ENCODE measurements at regions not wholly inside any gene's neighbourhood (a gene's known extent, or its start where the extent isn't known, plus 50 kb on each side); places are given as distances from the start of the nearest gene placed in this dataset.

GRCh38 chr18:5606951-5607350 lies 63.2 kb upstream of the EPB41L3 start:
- no peak overlapping the region for H3K4me3 ChIP-seq (ENCODE audit: low read depth, low read length)
- DNase-seq (ENCODE audit: low read depth): no peak

- no peak overlapping the region for H3K4me3 ChIP-seq (ENCODE audit: low read depth, low read length)
- DNase-seq (ENCODE audit: low read depth): no peak
Observed at GRCh38 chr18:5604778-5605177, 61.0 kb upstream of the EPB41L3 start.

GRCh38 chr18:5603153-5603552 lies 59.4 kb upstream of the EPB41L3 start:
- DNase-seq (ENCODE audit: low read depth): no peak

GRCh38 chr18:5601188-5601624 lies 57.4 kb upstream of the EPB41L3 start:
- no peak overlapping the region for H3K4me3 ChIP-seq (ENCODE audit: low read depth, low read length)
- no peak for DNase-seq (ENCODE audit: low read depth)

More at GRCh38 chr18:5603153-5603552, 59.4 kb upstream of the EPB41L3 start:
- H3K4me3 ChIP-seq (ENCODE audit: low read depth, low read length): no peak overlapping the region

DNA sequence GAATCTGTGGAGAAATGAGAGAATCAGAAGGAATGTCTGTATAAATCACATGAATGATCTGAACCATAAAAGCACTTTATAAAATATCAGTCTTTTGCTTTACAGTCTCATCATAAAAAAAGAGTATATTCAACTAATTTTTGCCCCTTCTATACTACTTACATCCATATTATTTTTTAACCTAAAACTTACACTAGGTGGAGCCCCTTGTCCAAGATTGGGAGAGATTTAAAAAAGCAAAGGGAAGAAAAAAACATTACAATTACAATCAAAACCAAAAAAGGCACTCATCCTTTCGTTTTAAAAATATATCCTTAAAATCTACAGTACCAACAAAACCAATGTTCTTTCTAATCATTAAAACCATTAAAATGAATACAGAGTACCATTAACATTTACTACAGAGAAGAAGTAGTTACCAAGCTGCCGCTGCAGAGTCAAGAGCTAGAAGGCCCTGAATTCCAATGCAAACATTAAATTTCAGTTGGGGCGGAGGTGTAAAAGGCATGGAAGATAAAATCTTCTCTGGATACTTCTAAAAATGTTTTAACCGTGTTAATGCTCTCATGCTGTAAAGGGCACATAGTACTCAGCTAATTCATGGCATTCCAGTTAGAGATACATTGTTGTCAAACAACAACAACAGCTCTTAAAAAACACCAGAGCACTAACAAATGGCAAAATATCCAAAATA lies 56.7 kb upstream of the EPB41L3 start:
- no peak for DNase-seq (ENCODE audit: low read depth)
- H3K4me3 ChIP-seq (ENCODE audit: low read depth, low read length): no peak overlapping the region

DNA sequence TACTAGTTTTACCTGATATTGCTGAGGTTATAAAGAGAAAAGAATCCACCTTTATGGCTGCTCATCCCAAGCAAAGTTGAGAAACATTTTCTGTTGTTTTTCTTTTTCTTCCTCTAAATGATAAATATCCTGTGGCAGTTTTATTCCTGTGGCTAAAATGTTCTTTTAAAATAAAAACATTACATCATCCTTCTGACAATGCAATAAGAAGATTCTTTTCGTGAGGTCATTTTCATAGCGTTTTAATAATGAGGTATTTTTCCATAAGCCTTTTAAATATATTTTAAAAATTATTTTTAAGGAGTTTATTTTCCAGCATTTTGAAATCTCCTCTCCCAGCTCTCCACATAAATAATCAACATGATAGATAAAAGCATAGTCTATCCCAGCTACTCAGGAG lies 52.8 kb upstream of the EPB41L3 start:
- DNase-seq (ENCODE audit: low read depth): no peak

More for the DNA sequence above, 52.8 kb upstream of the EPB41L3 start:
- H3K4me3 ChIP-seq (ENCODE audit: low read depth, low read length): no peak overlapping the region

Data from skeletal muscle cell (primary cell).